Fibroblast of gingiva (primary cell): ENCODE measurements at regions not wholly inside any gene's neighbourhood (a gene's known extent, or its start where the extent isn't known, plus 50 kb on each side); places are given as distances from the start of the nearest gene placed in this dataset.
A peak's percentile ranks its signal among the peaks of the same experiment; 100 is the strongest.

Source experiments
- DNase-seq: peaks from one replicate; pipeline ENCODE4 v3.0.0-alpha.2; 2011; ENCODE audit warnings: low read depth

GRCh38 chr9:91158946-91159345 is 202.8 kb downstream of the AUH start:
- no peak for DNase-seq

DNA sequence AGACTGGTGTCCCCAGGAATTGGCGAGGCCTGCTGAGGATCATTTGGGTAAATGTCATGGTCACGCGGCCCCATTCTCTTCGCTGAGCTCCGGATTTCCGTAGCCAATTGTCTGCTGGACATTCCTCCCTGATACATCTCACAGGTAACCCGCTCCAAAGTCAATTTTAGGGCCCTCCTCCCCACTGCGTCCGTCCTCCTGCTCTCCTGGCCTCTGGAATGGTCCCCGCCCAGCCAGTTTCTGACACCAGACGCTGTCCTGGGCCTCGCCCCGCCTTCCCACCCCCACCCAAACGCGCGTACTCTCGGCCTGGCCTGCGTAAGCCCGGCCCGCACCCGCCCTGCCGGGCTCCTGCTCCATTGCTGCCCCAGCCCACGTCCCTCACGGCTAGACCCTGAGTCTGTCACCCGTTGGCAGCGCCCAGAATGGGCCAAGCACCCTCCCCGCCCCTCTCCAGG is 202.0 kb downstream of the AUH start:
- no peak for DNase-seq

DNA sequence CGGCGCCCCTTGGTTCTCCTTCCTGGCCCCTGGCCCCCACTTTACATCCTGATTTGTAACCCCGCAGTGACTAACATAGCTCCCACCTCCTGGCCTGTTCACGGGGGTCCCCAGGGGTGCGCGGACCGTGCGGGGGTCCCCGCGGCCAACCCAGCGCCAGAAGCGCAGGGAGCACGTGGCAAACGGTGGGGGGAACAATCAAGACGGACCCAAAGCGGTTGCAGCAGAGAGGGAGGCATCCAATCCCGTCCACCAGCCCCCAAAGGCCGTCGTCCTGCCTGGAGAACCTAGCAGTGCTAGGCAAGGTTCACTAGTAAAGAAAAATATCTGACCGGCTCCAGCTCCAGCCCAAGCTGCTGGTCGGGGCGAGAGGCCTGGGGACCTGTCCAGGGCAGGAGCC is 201.5 kb downstream of the AUH start:
- no peak for DNase-seq

DNA sequence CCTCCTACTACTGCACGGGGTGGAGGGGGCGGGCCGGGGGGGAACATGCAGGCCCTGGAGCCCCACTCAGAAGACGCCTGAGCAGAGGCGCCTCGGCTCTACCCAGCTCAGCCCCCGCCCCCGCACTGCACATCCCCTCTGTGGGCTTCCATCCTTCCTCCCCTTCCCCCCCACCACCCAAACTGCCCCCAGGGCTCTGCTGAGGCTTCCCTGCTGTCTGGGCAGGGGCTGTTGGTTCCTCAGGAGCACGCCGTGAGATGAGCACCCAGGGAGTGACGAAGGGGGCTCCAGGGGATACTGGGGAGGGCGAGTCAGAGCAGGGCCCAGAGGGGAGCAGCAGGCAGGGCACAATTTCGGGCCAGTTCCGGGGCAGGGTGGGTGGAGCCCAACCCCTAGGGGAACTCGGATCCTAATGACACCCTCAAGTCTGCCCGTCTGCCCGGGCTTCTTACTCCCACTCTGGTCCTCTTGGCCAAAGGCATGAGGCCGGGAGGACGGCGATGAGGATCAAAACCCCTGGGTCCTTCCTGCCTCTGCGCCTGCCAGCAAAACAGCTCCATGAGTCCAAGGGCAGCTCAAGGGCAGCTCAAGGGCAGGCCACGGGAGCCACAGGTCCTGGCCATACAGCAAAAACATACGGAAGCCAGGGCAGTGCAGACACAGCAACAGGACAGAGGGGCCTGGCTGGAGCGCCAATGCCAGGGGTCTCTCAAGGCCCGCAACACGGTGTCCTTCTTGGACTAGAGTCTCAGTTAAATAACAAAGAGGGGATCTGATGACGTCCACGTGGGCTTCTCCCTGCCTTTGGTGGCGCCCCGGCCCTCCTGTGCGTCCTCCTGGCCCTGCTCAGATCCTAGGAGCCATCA is 200.9 kb downstream of the AUH start:
- DNase-seq = no peak

DNA sequence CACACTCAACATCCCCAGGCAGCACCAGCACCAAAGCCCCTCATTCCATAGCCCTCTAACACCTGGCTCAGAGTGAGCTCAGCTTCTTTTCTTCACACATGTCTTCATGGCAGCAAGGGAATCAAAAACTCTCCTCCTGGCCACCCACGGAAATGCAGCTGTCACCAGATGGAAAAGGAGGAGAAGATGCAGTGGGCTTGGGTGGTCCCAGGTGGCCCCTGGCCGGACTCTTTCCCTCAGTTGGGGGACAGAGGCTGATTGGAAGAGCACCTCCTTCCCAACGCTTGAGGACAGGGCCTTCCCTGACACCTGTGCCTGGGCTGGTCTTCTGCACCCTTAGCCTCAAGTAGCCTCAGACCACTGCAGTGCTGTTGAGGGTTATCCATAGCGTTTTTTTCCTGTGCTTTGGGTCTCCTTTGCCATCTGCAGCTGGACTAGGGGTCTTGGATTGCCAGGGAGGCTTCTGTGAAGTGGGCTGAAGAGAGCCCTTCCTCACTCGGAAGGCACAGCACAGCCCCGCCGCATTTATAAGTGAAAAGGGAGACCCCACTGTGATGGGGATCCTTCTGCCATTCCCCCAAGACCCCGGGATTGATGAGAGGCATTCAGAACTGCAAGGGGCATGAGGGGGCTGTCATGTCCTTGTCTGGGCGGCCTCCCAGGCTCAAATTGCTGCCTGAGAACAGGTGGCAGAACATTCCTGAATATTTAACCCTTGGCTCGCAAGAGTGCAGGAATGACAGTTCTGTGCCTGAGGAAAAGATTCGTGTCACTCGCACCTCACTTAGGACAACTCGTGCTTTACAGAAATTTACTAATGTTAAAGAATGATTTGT is 200.0 kb downstream of the AUH start:
- DNase-seq = no peak

DNA sequence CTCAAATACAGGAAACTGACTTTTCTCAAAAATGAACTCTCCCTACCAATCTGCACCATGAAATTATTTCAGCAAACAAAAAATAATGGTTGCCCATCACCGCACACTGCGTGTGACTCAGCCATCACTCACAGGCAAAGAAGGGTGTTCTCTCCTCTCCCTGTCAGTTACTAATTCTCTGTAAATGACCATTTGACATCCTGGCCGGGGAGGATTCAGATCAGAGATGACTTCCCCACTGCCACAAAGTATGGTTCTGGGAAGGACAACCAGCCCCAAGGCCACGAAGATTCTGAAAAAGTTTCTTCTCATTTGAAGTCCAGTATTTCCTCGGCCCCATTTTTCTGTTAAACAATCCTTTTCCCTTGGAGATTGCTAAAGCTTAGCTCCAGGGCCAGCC is 199.4 kb downstream of the AUH start:
- DNase-seq = no peak

- DNase-seq = peak; percentile 69
These were observed 198.8 kb downstream of the AUH start for GRCh38 chr9:91162784-91163443.

- DNase-seq = no peak
These were observed 198.3 kb downstream of the AUH start for GRCh38 chr9:91163444-91163772.

- DNase-seq = no peak
These were observed 197.8 kb downstream of the AUH start for GRCh38 chr9:91163773-91164471.
